HFF-Myc (cell line): ENCODE measurements at regions not wholly inside any gene's neighbourhood (a gene's known extent, or its start where the extent isn't known, plus 50 kb on each side); places are given as distances from the start of the nearest gene placed in this dataset.

Source experiments
- DNase-seq: peaks from one replicate; pipeline ENCODE4 v3.0.0-alpha.2; 2011; ENCODE audit warnings: low read depth; ENCODE audit errors: extremely low read depth
- H3K4me3 ChIP-seq: replicated peaks from 2 replicates; pipeline ENCODE4 v1.5.1; 2011; ENCODE audit warnings: low read depth, mild to moderate bottlenecking, control low read depth, low read length
- TF ChIP-seq, protein P1 (sequence below): IDR thresholded peaks from 2 replicates; pipeline ENCODE4 v1.5.1; 2012; ENCODE audit warnings: mild to moderate bottlenecking, low read depth, low read length, control low read depth; ENCODE audit errors: missing control alignments

DNA sequence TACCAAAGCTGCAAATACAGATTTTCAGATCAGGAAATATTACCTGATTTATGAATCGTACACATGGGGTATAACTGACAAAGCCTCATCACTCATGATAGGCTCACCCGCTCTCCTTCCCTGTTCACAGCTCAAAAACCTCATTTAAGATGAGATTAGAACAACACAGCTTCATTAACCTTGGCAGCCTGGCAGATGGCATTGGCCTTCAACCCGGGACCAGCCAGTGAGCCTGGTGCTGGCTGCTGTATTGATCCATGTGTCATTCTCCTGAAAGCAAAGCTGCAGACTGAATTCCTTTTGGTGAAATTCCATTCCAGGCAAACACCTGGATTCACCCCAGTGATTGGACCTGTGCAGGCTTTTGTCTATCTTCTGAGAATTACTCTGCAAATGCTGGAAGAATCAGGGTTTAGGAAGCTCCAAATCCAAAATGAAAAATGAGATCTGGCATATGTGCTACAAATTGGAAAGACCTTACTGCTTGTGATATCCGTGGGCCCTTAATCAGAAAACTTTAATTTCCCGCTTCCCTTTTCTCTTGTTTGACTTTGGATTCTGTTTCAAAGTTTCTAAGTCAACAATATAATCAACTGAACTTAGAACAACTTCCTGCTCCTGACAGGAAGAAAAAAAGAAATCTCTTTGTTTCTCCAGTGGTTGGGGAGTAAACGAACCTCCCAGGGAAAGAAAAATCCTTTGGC lies 189.1 kb upstream of the KBTBD8 start:
- H3K4me3 ChIP-seq, result no peak overlapping the region
- TF ChIP-seq, protein P1, sequence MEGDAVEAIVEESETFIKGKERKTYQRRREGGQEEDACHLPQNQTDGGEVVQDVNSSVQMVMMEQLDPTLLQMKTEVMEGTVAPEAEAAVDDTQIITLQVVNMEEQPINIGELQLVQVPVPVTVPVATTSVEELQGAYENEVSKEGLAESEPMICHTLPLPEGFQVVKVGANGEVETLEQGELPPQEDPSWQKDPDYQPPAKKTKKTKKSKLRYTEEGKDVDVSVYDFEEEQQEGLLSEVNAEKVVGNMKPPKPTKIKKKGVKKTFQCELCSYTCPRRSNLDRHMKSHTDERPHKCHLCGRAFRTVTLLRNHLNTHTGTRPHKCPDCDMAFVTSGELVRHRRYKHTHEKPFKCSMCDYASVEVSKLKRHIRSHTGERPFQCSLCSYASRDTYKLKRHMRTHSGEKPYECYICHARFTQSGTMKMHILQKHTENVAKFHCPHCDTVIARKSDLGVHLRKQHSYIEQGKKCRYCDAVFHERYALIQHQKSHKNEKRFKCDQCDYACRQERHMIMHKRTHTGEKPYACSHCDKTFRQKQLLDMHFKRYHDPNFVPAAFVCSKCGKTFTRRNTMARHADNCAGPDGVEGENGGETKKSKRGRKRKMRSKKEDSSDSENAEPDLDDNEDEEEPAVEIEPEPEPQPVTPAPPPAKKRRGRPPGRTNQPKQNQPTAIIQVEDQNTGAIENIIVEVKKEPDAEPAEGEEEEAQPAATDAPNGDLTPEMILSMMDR, result no peak
- no peak for DNase-seq

DNA sequence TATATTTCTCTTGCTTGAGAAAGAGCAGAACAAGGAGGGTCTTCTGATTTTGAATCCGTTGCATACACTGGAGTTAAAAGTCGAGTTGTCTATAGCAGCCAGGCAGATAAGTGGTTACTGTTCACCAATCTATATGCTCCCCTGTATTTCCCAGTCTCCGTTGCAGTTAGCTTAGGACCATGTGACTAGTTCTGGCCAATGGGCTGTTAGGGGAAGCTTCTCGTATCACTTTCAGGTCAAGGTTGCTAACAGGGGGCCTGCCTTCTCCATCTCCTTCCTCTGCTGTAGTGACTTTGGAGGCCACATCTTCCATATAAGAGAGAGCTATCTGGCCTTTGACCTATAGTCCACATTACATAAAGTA lies 188.5 kb upstream of the KBTBD8 start:
- no peak overlapping the region for H3K4me3 ChIP-seq
- no peak for DNase-seq
- TF ChIP-seq, protein P1, result no peak

DNA sequence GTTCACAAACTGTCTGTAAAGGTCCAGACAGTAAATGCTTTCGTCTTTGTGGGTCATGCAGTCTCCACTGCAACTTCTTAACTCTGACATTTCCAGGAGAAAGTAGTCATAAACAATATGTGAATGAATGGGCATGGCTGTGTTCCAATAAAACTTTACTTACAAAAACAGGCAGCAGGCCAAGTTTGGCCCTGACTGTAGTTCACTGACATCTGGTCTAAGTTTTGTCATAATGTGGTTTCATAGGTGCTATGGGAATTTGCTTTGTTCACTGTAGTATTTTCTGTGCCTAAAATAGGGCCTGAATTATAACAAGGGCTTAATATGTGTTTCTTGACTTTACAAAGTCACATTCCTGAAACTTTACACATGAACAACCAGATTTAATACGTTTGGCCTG lies 186.0 kb upstream of the KBTBD8 start:
- TF ChIP-seq, protein P1, result no peak
- peak; percentile 70 for DNase-seq
- H3K4me3 ChIP-seq, result no peak overlapping the region

DNA sequence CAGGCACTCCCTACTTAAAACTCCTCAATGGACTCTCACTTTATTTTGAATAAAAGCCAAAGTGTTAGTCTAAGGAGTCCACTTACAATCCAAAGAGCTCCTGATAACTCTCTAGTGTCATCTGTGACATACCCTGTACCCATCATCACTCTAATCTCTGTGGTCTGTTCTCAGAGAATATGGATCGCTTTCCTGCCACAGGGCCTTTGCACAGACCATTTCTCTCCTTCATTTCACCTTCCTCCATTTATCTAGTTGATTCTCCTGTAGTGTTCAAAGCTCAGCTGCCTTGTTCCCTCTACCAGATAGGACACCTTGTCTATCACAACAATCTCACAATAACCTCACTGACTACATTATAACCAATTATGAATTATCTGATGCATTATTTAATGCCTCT lies 185.4 kb upstream of the KBTBD8 start:
- TF ChIP-seq, protein P1, result no peak
- no peak for DNase-seq
- no peak overlapping the region for H3K4me3 ChIP-seq

DNA sequence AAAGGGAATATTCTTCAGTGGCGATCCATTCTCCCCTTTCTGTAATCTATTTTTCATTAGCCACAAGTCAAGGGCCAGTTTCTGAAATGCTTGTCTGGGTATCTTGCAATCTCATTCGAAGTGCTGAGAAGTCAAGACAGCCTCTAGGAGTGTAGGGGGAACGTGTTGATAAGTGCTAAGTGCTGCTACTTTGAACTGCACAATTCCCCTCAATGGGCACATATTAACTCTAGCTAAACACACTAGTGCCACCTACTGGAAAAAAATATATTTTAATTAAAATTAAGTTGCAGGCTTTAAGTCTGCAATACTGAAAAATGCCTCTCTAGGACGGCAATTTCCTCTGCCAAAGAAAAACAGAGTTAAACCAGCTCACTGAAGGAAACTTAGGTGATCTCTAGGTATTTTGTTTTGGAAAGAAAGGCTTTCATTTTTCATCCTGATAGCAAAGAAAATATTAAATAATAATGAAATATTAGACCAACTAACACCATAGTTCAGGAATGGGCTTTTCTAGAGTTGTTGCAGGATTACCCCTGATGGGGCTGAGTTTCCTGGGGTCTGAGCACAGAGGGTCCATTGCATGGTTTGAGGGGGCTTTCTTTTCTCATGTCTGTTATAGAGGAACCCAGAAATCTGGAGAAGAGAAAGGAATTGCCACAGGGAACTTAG lies 181.9 kb upstream of the KBTBD8 start:
- TF ChIP-seq, protein P1, result peak; percentile 32
- H3K4me3 ChIP-seq, result no peak overlapping the region
- peak; percentile 53 for DNase-seq

DNA sequence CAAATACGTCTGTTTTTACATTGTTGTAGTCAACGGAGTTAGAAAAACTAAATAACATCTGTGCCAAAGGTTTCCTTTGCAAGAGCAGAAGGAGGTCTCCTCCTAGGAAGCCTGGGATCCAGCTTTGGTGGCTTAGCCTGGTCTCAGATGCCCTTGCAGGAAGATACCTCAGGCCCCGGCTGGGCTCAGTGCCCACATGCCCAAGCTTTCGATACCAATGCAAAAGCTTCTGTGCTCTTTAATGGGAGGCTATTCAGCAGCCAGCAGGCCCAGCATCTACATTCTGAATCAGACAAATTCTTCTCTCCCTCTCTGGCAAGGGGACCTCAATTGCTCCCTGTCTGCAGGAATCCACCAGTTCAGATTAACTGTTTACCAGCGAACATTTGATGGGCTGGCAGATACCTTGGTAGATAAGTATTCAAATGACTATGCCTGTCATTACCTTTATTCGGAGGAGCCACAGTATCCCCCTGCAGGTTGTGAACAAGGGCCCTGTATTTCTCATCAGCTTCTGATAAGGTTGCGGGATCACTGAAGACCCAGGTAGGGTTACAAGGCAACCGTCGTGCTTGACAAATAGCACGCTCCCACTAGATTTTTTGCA lies 180.1 kb upstream of the KBTBD8 start:
- TF ChIP-seq, protein P1, result no peak
- no peak overlapping the region for H3K4me3 ChIP-seq
- DNase-seq, result no peak
